IPS-20b (cell line): ENCODE measurements at regions not wholly inside any gene's neighbourhood (a gene's known extent, or its start where the extent isn't known, plus 50 kb on each side); places are given as distances from the start of the nearest gene placed in this dataset.

Experiments
- H3K27ac ChIP-seq: one replicate; pipeline ENCODE4 v1.5.1; 2013; ENCODE audit warnings: low read length
- H3K27me3 ChIP-seq: 2 replicates; pipeline ENCODE4 v1.6.1; 2013; ENCODE audit warnings: mild to moderate bottlenecking, low read length, inconsistent platforms; ENCODE audit not compliant: insufficient read depth
- H3K36me3 ChIP-seq: 2 replicates; pipeline ENCODE4 v1.6.1; 2013; ENCODE audit warnings: low read depth, mild to moderate bottlenecking, inconsistent platforms, low read length, moderate library complexity; ENCODE audit not compliant: insufficient read depth
- H3K4me1 ChIP-seq: 2 replicates; pipeline ENCODE4 v1.6.1; 2013; ENCODE audit warnings: mild to moderate bottlenecking, control low read depth, inconsistent platforms, low read length, moderate library complexity; ENCODE audit not compliant: insufficient read depth
- H3K4me3 ChIP-seq: 2 replicates; pipeline ENCODE4 v1.5.1; 2013; ENCODE audit warnings: mild to moderate bottlenecking, low read length, inconsistent platforms
- H3K9ac ChIP-seq: 2 replicates; pipeline ENCODE4 v1.6.1; 2013; ENCODE audit warnings: low read depth, mild to moderate bottlenecking, inconsistent platforms, low read length, moderate library complexity
- H3K9me3 ChIP-seq: 2 replicates; pipeline ENCODE4 v1.6.1; 2013; ENCODE audit warnings: mild to moderate bottlenecking, low read depth, low read length, inconsistent platforms; ENCODE audit not compliant: insufficient read depth

- no peaks in the 10 kb centered on the region for H3K36me3 ChIP-seq
- H3K9me3 ChIP-seq = no peaks in the 10 kb centered on the region
- H3K27me3 ChIP-seq = no peaks in the 10 kb centered on the region
Measured at GRCh38 chr7:81333004-81333403, 414.2 kb upstream of the SEMA3C start.

GRCh38 chr7:81331061-81332018 is 412.5 kb upstream of the SEMA3C start:
- H3K9ac ChIP-seq = no peak overlapping the region
- no peaks in the 10 kb centered on the region for H3K27me3 ChIP-seq
- no peak overlapping the region for H3K4me3 ChIP-seq
- no peaks in the 10 kb centered on the region for H3K4me1 ChIP-seq
- H3K27ac ChIP-seq = no peak overlapping the region
- H3K36me3 ChIP-seq = no peaks in the 10 kb centered on the region
- H3K9me3 ChIP-seq = no peaks in the 10 kb centered on the region

More at GRCh38 chr7:81333004-81333403, 414.2 kb upstream of the SEMA3C start:
- Histone ChIP-seq H3K4me3 (no peak overlapping the region), H3K27ac (no peak overlapping the region), H3K4me1 (no peaks in the 10 kb centered on the region), H3K9ac (no peak overlapping the region)

- Histone ChIP-seq H3K4me3 (no peak overlapping the region), H3K36me3 (no peaks in the 10 kb centered on the region), H3K4me1 (no peaks in the 10 kb centered on the region), H3K9ac (no peak overlapping the region), H3K27ac (no peak overlapping the region), H3K9me3 (no peaks in the 10 kb centered on the region), H3K27me3 (no peaks in the 10 kb centered on the region)
Measured at GRCh38 chr7:81330108-81330507, 411.3 kb upstream of the SEMA3C start.

- H3K27me3 ChIP-seq = no peaks in the 10 kb centered on the region
- no peaks in the 10 kb centered on the region for H3K36me3 ChIP-seq
- no peaks in the 10 kb centered on the region for H3K9me3 ChIP-seq
- no peaks in the 10 kb centered on the region for H3K4me1 ChIP-seq
- no peak overlapping the region for H3K27ac ChIP-seq
- no peak overlapping the region for H3K4me3 ChIP-seq
- no peak overlapping the region for H3K9ac ChIP-seq
Measured at GRCh38 chr7:81327468-81328266, 408.8 kb upstream of the SEMA3C start.

GRCh38 chr7:81321949-81322348 is 403.1 kb upstream of the SEMA3C start:
- Histone ChIP-seq H3K9ac (no peak overlapping the region), H3K4me3 (no peak overlapping the region), H3K27me3 (no peaks in the 10 kb centered on the region), H3K4me1 (no peaks in the 10 kb centered on the region), H3K27ac (no peak overlapping the region), H3K36me3 (no peaks in the 10 kb centered on the region), H3K9me3 (no peaks in the 10 kb centered on the region)

GRCh38 chr7:81317741-81318140 is 398.9 kb upstream of the SEMA3C start:
- H3K27ac ChIP-seq = no peak overlapping the region
- no peaks in the 10 kb centered on the region for H3K9me3 ChIP-seq

GRCh38 chr7:81308643-81309322 is 389.9 kb upstream of the SEMA3C start:
- no peak overlapping the region for H3K9ac ChIP-seq
- no peak overlapping the region for H3K27ac ChIP-seq
- peaks cover 5% of the 10 kb centered on the region for H3K4me1 ChIP-seq
- H3K9me3 ChIP-seq = no peaks in the 10 kb centered on the region
- no peaks in the 10 kb centered on the region for H3K36me3 ChIP-seq
- H3K27me3 ChIP-seq = no peaks in the 10 kb centered on the region
- H3K4me3 ChIP-seq = no peak overlapping the region

More at GRCh38 chr7:81317741-81318140, 398.9 kb upstream of the SEMA3C start:
- Histone ChIP-seq H3K27me3 (no peaks in the 10 kb centered on the region), H3K9ac (no peak overlapping the region), H3K4me1 (no peaks in the 10 kb centered on the region), H3K4me3 (no peak overlapping the region), H3K36me3 (no peaks in the 10 kb centered on the region)

- no peaks in the 10 kb centered on the region for H3K36me3 ChIP-seq
- no peak overlapping the region for H3K27ac ChIP-seq
- no peaks in the 10 kb centered on the region for H3K4me1 ChIP-seq
- H3K9ac ChIP-seq = no peak overlapping the region
- H3K9me3 ChIP-seq = no peaks in the 10 kb centered on the region
- H3K27me3 ChIP-seq = no peaks in the 10 kb centered on the region
- H3K4me3 ChIP-seq = no peak overlapping the region
Measured at GRCh38 chr7:81301815-81302214, 383.0 kb upstream of the SEMA3C start.

- Histone ChIP-seq H3K27me3 (no peaks in the 10 kb centered on the region), H3K4me1 (no peaks in the 10 kb centered on the region), H3K4me3 (no peak overlapping the region), H3K27ac (no peak overlapping the region), H3K36me3 (no peaks in the 10 kb centered on the region), H3K9ac (no peak overlapping the region), H3K9me3 (no peaks in the 10 kb centered on the region)
Measured at GRCh38 chr7:81300753-81301152, 381.9 kb upstream of the SEMA3C start.

- no peak overlapping the region for H3K9ac ChIP-seq
- no peaks in the 10 kb centered on the region for H3K4me1 ChIP-seq
- no peaks in the 10 kb centered on the region for H3K36me3 ChIP-seq
- no peaks in the 10 kb centered on the region for H3K9me3 ChIP-seq
- H3K27me3 ChIP-seq = no peaks in the 10 kb centered on the region
- no peak overlapping the region for H3K4me3 ChIP-seq
- H3K27ac ChIP-seq = no peak overlapping the region
Measured at GRCh38 chr7:81299711-81300110, 380.9 kb upstream of the SEMA3C start.

GRCh38 chr7:81298951-81299666 is 380.3 kb upstream of the SEMA3C start:
- H3K36me3 ChIP-seq = no peaks in the 10 kb centered on the region
- H3K27me3 ChIP-seq = no peaks in the 10 kb centered on the region
- no peak overlapping the region for H3K27ac ChIP-seq
- no peak overlapping the region for H3K4me3 ChIP-seq
- H3K4me1 ChIP-seq = no peaks in the 10 kb centered on the region
- H3K9me3 ChIP-seq = no peaks in the 10 kb centered on the region
- no peak overlapping the region for H3K9ac ChIP-seq
